GM12873 (cell line): ENCODE measurements at regions not wholly inside any gene's neighbourhood (a gene's known extent, or its start where the extent isn't known, plus 50 kb on each side); places are given as distances from the start of the nearest gene placed in this dataset.

Source experiments
- TF ChIP-seq, protein P1 (sequence below): IDR thresholded peaks from 2 replicates; pipeline ENCODE4 v1.5.1; 2012; ENCODE audit warnings: low read depth, mild to moderate bottlenecking, moderate library complexity, low read length, control low read depth; ENCODE audit not compliant: insufficient read depth; ENCODE audit errors: missing control alignments

GRCh38 chr17:72053036-72053435 lies 67.8 kb upstream of the SOX9 start:
- TF ChIP-seq, protein P1, sequence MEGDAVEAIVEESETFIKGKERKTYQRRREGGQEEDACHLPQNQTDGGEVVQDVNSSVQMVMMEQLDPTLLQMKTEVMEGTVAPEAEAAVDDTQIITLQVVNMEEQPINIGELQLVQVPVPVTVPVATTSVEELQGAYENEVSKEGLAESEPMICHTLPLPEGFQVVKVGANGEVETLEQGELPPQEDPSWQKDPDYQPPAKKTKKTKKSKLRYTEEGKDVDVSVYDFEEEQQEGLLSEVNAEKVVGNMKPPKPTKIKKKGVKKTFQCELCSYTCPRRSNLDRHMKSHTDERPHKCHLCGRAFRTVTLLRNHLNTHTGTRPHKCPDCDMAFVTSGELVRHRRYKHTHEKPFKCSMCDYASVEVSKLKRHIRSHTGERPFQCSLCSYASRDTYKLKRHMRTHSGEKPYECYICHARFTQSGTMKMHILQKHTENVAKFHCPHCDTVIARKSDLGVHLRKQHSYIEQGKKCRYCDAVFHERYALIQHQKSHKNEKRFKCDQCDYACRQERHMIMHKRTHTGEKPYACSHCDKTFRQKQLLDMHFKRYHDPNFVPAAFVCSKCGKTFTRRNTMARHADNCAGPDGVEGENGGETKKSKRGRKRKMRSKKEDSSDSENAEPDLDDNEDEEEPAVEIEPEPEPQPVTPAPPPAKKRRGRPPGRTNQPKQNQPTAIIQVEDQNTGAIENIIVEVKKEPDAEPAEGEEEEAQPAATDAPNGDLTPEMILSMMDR: no peak

- TF ChIP-seq, protein P1: no peak
Measured at GRCh38 chr17:72053449-72053848, 67.4 kb upstream of the SOX9 start.

GRCh38 chr17:72056155-72056554 lies 64.7 kb upstream of the SOX9 start:
- TF ChIP-seq, protein P1: no peak

GRCh38 chr17:72056727-72057290 lies 64.0 kb upstream of the SOX9 start:
- TF ChIP-seq, protein P1: peak; percentile 20

- TF ChIP-seq, protein P1: no peak
Measured at GRCh38 chr17:72060084-72060483, 60.7 kb upstream of the SOX9 start.

DNA sequence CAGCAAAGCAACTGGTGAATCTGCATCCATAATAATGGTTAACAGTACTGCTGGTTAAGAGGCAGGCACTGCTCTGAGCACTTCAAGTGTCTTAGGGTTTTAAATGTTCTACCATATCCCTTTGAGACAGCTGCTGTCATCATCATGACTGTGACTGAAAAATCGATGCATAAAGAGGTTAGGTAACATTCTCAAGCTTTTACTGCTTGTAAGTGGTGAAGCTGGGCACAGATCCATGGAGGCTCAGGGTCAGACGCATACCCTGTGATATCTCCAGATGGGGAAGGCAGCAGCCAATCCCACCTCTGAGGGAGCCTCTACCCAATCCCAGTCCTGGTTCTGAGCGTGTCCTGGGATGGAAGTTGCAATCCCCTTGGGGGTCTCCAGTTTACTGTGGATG lies 57.6 kb upstream of the SOX9 start:
- TF ChIP-seq, protein P1: no peak

DNA sequence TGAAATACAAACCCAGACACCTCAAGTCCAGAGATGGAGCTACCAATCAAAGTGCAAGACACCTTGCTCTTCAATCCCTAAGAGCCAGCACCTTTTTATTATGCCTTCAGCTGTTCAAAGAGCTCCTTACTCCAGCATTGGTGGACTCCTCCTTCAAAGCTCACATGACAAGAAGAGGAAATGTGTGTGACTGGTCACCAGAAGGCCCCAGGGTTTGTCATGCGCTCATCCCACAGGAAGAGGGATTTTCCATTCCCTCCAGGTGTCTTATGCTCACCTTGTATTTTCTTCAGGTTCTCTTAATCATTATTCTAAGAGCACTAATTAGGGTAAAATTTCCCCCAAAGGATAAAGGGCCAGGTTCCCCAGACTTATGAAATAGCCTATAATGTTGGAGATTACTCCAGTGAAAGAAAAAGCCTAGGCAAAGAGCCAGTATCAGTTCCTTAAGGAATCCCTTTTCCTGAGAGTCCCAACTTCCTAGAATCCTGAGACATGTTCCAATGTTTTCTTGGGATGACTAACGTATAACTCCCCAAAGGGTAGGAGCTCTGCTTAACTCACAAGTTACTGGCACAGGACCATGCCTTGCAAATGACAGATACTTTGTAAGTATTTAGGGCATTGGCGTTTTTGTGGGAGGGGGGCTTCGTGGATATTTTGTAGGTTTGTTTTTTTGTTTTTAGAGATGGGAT lies 56.9 kb upstream of the SOX9 start:
- TF ChIP-seq, protein P1: no peak
